ENCODE measurements at regions not wholly inside any gene's neighbourhood (a gene's known extent, or its start where the extent isn't known, plus 50 kb on each side); places are given as distances from the start of the nearest gene placed in this dataset.

DNA sequence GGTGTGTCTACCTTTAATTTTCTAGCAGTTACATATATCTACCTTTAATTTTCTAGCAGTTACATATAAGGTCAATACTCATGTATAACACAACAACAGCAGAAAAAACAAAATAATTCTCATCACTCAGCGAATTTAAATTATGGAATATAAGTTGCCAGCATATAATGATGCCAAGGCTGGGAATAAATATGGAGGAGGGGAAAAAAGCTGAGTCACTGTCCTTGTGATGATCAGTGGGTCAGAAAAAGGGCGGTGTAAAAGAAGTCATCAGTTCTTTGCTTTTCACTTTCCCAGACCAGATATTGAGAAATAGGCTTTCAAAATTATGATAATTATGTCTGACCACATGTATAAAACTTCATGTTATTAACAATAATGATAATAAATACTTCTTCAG lies 1471.7 kb downstream of the CDH8 start:
- no peaks in the 10 kb centered on the region for H3K4me1 ChIP-seq (ENCODE audit: control insufficient read depth, insufficient read depth, low read length)
- no peak for DNase-seq (ENCODE audit: low read depth, low spot score)
- H3K27ac ChIP-seq (ENCODE audit: low read length), result no peak overlapping the region
- no CpG with 5 or more reads among the region's 2 CpGs for WGBS (ENCODE audit: insufficient coverage, insufficient read length)
- H3K27me3 ChIP-seq (ENCODE audit: control insufficient read depth, insufficient read depth, low read length), result no peaks in the 10 kb centered on the region
- H3K36me3 ChIP-seq (ENCODE audit: control insufficient read depth, insufficient read depth, low read length), result no peaks in the 10 kb centered on the region
- no peak overlapping the region for H3K4me3 ChIP-seq (ENCODE audit: low read length)
- H3K9me3 ChIP-seq (ENCODE audit: control insufficient read depth, insufficient read depth, low read length), result no peaks in the 10 kb centered on the region

DNA sequence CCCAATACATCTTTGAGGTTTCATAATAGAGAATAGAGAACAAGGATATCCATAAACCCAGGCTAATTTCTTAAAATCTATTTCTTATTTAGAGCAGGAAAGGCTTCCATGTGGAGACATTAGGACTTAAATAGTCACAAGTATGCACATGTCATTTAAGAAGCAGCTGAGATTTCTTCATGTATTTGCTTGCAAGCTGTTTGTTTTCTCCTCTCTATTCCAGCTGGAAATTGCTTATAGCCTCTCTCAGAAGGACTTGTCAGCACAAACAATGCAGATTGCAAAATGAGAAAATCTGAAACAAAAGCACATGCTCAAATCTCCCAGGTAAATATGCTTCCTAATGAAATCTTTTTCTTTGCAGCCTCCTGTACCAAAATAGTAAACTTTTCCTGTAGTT lies 1473.1 kb downstream of the CDH8 start:
- no peaks in the 10 kb centered on the region for H3K36me3 ChIP-seq (ENCODE audit: control insufficient read depth, insufficient read depth, low read length)
- no peak overlapping the region for H3K4me3 ChIP-seq (ENCODE audit: low read length)
- no peak for DNase-seq (ENCODE audit: low read depth, low spot score)
- H3K4me1 ChIP-seq (ENCODE audit: control insufficient read depth, insufficient read depth, low read length), result no peaks in the 10 kb centered on the region
- no peaks in the 10 kb centered on the region for H3K27me3 ChIP-seq (ENCODE audit: control insufficient read depth, insufficient read depth, low read length)
- no peak overlapping the region for H3K27ac ChIP-seq (ENCODE audit: low read length)
- H3K9me3 ChIP-seq (ENCODE audit: control insufficient read depth, insufficient read depth, low read length), result no peaks in the 10 kb centered on the region

DNA sequence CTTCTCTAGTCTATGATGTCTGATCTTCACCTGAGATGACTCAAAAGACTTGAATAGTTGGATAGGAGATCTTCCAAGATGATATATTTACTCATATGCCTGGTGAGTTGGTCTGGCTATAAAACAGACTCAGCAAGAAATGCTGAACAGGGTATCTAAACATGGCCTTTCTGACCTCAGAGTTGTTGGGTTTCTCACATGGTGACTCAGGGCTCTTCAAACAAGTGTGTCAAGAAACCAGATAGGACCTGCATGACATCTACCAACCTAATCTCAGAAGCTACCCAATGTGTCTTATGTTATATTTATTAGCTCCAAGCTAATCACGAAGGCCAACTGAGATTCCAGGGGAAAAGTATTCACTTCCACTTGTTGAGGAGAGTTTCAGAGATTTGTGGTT lies 1477.3 kb downstream of the CDH8 start:
- H3K4me3 ChIP-seq (ENCODE audit: low read length), result no peak overlapping the region
- no peaks in the 10 kb centered on the region for H3K36me3 ChIP-seq (ENCODE audit: control insufficient read depth, insufficient read depth, low read length)
- H3K4me1 ChIP-seq (ENCODE audit: control insufficient read depth, insufficient read depth, low read length), result no peaks in the 10 kb centered on the region
- H3K27me3 ChIP-seq (ENCODE audit: control insufficient read depth, insufficient read depth, low read length), result no peaks in the 10 kb centered on the region
- WGBS (ENCODE audit: insufficient coverage, insufficient read length), result no CpG with 5 or more reads among the region's 1 CpG
- no peak for DNase-seq (ENCODE audit: low read depth, low spot score)
- no peaks in the 10 kb centered on the region for H3K9me3 ChIP-seq (ENCODE audit: control insufficient read depth, insufficient read depth, low read length)
- no peak overlapping the region for H3K27ac ChIP-seq (ENCODE audit: low read length)

DNA sequence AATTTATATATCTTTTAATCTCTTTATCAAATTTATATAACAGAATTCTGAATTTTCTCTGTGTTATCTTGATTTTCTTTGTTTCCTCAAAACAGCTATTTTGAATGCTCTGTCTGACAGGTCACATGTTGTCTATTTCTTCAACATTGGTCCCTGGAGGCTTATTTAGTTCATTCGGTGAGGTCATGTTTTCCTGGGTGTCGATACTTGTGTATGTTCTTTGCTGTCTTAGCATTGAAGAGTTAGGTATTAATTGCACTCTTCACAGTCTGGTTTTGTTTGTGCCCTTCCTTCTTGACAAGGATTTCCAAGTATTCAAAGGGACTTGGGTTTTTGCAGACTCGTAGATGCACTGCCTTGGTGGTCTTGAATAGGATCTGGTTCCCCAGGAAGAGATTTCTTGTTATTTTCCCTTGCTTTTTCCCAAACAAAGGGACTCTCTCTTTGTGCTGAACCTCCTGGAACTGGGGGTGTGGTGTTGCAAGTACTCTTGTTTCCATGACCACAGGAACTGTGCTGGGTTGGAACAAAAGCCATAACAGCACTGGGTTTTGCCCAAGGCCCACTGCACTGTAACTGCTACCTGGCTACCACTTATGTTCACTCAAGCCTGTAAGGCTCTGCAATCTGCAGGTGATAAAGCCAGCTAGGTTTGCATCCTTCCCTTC lies 1483.0 kb downstream of the CDH8 start:
- H3K27me3 ChIP-seq (ENCODE audit: control insufficient read depth, insufficient read depth, low read length), result no peaks in the 10 kb centered on the region
- H3K36me3 ChIP-seq (ENCODE audit: control insufficient read depth, insufficient read depth, low read length), result no peaks in the 10 kb centered on the region
- no peaks in the 10 kb centered on the region for H3K9me3 ChIP-seq (ENCODE audit: control insufficient read depth, insufficient read depth, low read length)
- DNase-seq (ENCODE audit: low read depth, low spot score), result no peak
- H3K4me3 ChIP-seq (ENCODE audit: low read length), result no peak overlapping the region
- no peaks in the 10 kb centered on the region; the same call in 1 of the 2 replicates for H3K4me1 ChIP-seq (ENCODE audit: control insufficient read depth, insufficient read depth, low read length)
- WGBS (ENCODE audit: insufficient coverage, insufficient read length), result no CpG with 5 or more reads among the region's 3 CpGs
- no peak overlapping the region for H3K27ac ChIP-seq (ENCODE audit: low read length)

DNA sequence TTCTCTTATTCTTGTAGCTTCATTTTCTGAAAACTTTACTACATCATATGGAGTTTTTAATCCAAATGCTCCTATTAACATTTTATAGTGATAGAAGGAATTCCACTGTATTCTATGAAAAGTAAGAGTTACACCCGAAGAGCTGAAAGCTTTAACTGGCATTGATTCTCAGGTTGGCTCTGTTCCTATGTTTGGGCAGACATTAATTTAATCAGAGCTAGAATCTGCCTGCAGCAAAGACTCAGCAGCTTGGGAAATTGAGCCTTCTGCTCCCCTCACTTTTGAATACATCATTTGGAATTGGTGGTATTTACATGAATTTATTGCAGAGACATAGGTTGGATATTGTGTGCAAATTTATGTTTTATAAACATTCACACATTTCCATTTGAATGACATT lies 1494.7 kb downstream of the CDH8 start:
- H3K4me1 ChIP-seq (ENCODE audit: control insufficient read depth, insufficient read depth, low read length), result no peaks in the 10 kb centered on the region
- H3K27ac ChIP-seq (ENCODE audit: low read length), result no peak overlapping the region
- H3K27me3 ChIP-seq (ENCODE audit: control insufficient read depth, insufficient read depth, low read length), result no peaks in the 10 kb centered on the region
- H3K36me3 ChIP-seq (ENCODE audit: control insufficient read depth, insufficient read depth, low read length), result no peaks in the 10 kb centered on the region
- DNase-seq (ENCODE audit: low read depth, low spot score), result no peak
- no CpG with 5 or more reads among the region's 1 CpG for WGBS (ENCODE audit: insufficient coverage, insufficient read length)
- no peaks in the 10 kb centered on the region for H3K9me3 ChIP-seq (ENCODE audit: control insufficient read depth, insufficient read depth, low read length)
- H3K4me3 ChIP-seq (ENCODE audit: low read length), result no peak overlapping the region

DNA sequence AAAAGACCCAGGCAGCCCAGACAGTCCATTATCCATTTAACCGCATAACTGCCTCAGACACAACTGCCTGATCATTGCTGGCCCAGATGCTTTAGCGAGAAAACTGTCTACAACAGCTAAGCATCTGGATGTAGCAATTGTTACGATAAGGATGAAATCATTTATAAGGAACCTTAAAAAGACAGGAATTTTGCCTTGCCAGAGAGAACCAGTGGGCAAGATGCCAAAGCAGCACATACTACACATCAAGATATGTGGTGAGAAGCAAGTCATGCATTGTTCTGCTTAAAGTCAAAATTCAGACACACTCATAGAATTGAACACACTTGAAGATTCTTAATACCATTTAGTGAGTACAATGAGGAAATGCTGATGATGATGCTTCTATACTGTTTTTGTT lies 1525.3 kb downstream of the CDH8 start:
- Histone ChIP-seq H3K27me3 (ENCODE audit: control insufficient read depth, insufficient read depth, low read length) (no peaks in the 10 kb centered on the region), H3K4me3 (ENCODE audit: low read length) (no peak overlapping the region), H3K27ac (ENCODE audit: low read length) (no peak overlapping the region), H3K9me3 (ENCODE audit: control insufficient read depth, insufficient read depth, low read length) (no peaks in the 10 kb centered on the region), H3K4me1 (ENCODE audit: control insufficient read depth, insufficient read depth, low read length) (no peaks in the 10 kb centered on the region), H3K36me3 (ENCODE audit: control insufficient read depth, insufficient read depth, low read length) (no peaks in the 10 kb centered on the region)
- no peak for DNase-seq (ENCODE audit: low read depth, low spot score)
- WGBS (ENCODE audit: insufficient coverage, insufficient read length), result no CpG with 5 or more reads among the region's 3 CpGs

DNA sequence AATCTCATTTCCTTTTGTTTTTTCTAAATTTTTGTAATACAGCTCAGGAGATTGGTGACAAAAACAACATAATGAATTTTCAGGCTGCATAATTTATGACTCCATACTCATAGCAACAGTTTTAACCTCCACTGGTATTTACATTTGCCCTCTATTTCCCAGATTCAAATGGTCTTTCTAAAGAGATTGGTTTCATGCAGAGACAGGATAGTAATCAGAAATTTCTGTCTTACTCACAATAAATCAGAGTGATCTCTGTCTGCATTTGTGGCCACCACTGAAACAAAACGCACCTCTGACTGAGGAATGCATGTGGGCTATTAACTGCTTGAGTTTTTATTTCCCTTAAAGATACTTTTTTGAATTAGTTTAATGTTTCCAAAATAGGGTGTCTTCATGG lies 1526.0 kb downstream of the CDH8 start:
- Histone ChIP-seq H3K27me3 (ENCODE audit: control insufficient read depth, insufficient read depth, low read length) (no peaks in the 10 kb centered on the region), H3K4me1 (ENCODE audit: control insufficient read depth, insufficient read depth, low read length) (no peaks in the 10 kb centered on the region), H3K4me3 (ENCODE audit: low read length) (no peak overlapping the region), H3K27ac (ENCODE audit: low read length) (no peak overlapping the region), H3K36me3 (ENCODE audit: control insufficient read depth, insufficient read depth, low read length) (no peaks in the 10 kb centered on the region), H3K9me3 (ENCODE audit: control insufficient read depth, insufficient read depth, low read length) (no peaks in the 10 kb centered on the region)
- WGBS (ENCODE audit: insufficient coverage, insufficient read length), result no CpG with 5 or more reads among the region's 1 CpG
- no peak for DNase-seq (ENCODE audit: low read depth, low spot score)

DNA sequence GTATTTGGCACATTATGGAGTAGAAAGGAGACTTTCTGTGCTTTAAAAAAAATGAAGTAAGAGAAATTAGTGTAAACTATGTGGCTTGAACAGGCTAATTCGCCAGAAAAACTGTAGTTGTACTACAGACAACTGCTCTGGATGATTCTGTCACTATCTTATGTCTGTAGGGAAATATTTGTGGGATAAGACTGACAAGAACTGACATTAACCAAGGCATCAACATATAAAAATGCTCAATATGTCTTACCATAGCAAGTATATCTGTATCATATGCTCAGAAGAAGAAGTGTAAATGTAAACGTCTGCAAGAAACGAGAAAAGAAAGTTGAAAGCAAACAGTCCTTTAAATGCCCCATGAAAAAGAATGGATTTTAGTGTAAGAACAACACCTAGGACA lies 1545.0 kb downstream of the CDH8 start:
- Histone ChIP-seq H3K27me3 (ENCODE audit: control insufficient read depth, insufficient read depth, low read length) (no peaks in the 10 kb centered on the region), H3K27ac (ENCODE audit: low read length) (no peak overlapping the region), H3K9me3 (ENCODE audit: control insufficient read depth, insufficient read depth, low read length) (no peaks in the 10 kb centered on the region), H3K4me1 (ENCODE audit: control insufficient read depth, insufficient read depth, low read length) (no peaks in the 10 kb centered on the region), H3K36me3 (ENCODE audit: control insufficient read depth, insufficient read depth, low read length) (no peaks in the 10 kb centered on the region), H3K4me3 (ENCODE audit: low read length) (no peak overlapping the region)
- DNase-seq (ENCODE audit: low read depth, low spot score), result no peak
- no CpG with 5 or more reads among the region's 3 CpGs for WGBS (ENCODE audit: insufficient coverage, insufficient read length)

DNA sequence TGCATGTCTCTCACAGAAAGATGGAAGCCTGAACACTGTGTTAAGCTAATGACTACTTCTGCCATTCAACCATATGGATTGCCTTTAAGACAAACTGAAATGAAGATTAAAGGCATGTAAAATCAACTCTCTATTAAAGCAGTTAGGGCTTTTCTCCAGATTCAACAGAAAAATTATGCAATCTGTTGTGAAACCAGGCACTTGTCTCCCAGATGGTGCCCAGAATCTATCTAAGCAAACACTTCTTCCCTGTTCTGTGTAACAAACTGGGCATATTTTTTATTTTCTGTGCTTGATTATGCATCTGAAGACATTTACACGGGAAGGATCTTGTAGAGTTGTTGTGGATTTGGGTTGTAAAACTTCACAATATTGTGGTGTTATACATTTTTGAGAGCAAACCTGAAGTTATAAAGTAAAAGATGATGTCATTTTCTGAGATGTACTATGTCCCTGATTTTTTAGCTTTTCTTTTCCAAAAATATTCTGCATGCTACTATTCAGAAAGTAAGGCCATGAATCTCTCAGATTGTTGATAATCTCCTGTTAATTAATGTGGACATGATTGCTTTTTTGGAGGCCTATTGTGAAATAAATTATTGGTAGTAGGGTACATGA lies 1550.3 kb downstream of the CDH8 start:
- Histone ChIP-seq H3K4me3 (ENCODE audit: low read length) (no peak overlapping the region), H3K27me3 (ENCODE audit: control insufficient read depth, insufficient read depth, low read length) (no peaks in the 10 kb centered on the region), H3K36me3 (ENCODE audit: control insufficient read depth, insufficient read depth, low read length) (no peaks in the 10 kb centered on the region), H3K9me3 (ENCODE audit: control insufficient read depth, insufficient read depth, low read length) (no peaks in the 10 kb centered on the region), H3K27ac (ENCODE audit: low read length) (no peak overlapping the region), H3K4me1 (ENCODE audit: control insufficient read depth, insufficient read depth, low read length) (no peaks in the 10 kb centered on the region)
- WGBS (ENCODE audit: insufficient coverage, insufficient read length), result no CpG with 5 or more reads among the region's 1 CpG
- no peak for DNase-seq (ENCODE audit: low read depth, low spot score)

DNA sequence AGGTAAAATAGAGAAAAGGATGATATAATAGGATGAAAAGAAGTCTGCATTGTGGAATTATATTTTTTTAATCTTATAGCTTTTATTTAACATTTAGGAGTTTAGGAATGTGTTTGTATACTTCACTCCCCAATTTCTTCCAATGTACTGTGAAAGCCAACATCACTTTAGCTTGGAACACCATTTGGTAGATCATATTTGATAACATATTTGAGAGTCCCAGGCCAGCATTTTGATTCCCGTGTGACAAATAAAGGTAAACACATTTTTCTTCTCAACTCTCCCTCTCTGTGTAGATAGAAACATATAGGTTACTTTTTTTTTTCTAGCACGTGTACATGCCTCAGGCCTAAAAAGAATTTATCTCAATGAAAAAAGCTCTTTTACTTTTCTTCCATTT lies 1551.3 kb downstream of the CDH8 start:
- WGBS (ENCODE audit: insufficient coverage, insufficient read length), result no CpG with 5 or more reads among the region's 2 CpGs
- H3K4me1 ChIP-seq (ENCODE audit: control insufficient read depth, insufficient read depth, low read length), result no peaks in the 10 kb centered on the region
- no peak overlapping the region for H3K27ac ChIP-seq (ENCODE audit: low read length)
- H3K27me3 ChIP-seq (ENCODE audit: control insufficient read depth, insufficient read depth, low read length), result no peaks in the 10 kb centered on the region
- no peaks in the 10 kb centered on the region for H3K9me3 ChIP-seq (ENCODE audit: control insufficient read depth, insufficient read depth, low read length)
- H3K4me3 ChIP-seq (ENCODE audit: low read length), result no peak overlapping the region
- no peak for DNase-seq (ENCODE audit: low read depth, low spot score)
- no peaks in the 10 kb centered on the region for H3K36me3 ChIP-seq (ENCODE audit: control insufficient read depth, insufficient read depth, low read length)

DNA sequence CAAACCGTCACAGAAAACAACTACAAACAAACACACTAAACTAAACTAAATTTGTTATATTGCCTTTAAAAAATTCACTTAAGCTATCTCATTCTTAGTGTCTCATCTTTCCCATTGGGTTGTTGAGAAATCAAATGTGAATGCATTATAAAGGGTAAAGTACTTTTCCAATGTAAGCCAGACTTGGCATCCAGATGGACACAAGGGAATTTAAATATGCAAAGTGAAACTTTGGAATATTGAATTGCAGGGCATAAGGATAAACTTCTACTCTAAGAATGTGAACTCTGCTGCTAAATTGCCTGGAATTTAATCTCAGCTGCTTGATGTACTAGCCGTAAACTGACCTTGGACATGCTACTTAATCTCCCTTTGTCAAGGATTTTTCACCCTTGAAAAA lies 1554.6 kb downstream of the CDH8 start:
- Histone ChIP-seq H3K9me3 (ENCODE audit: control insufficient read depth, insufficient read depth, low read length) (no peaks in the 10 kb centered on the region), H3K36me3 (ENCODE audit: control insufficient read depth, insufficient read depth, low read length) (no peaks in the 10 kb centered on the region), H3K27me3 (ENCODE audit: control insufficient read depth, insufficient read depth, low read length) (no peaks in the 10 kb centered on the region), H3K4me3 (ENCODE audit: low read length) (no peak overlapping the region), H3K4me1 (ENCODE audit: control insufficient read depth, insufficient read depth, low read length) (no peaks in the 10 kb centered on the region), H3K27ac (ENCODE audit: low read length) (no peak overlapping the region)
- DNase-seq (ENCODE audit: low read depth, low spot score), result no peak
- 100% methylated on average over 1 of the region's 2 CpGs for WGBS (ENCODE audit: insufficient coverage, insufficient read length)
